Astrocyte of the cerebellum (primary cell): ENCODE measurements at regions not wholly inside any gene's neighbourhood (a gene's known extent, or its start where the extent isn't known, plus 50 kb on each side); places are given as distances from the start of the nearest gene placed in this dataset.

Source experiments
- DNase-seq: peaks from one replicate; pipeline ENCODE4 v3.0.0-alpha.2; 2011; ENCODE audit warnings: low read depth
- H3K4me3 ChIP-seq: 2 replicates; pipeline ENCODE4 v1.5.1; 2011; ENCODE audit warnings: mild to moderate bottlenecking, low read depth, low read length, moderate library complexity
- CTCF ChIP-seq: IDR thresholded peaks from 2 replicates; pipeline ENCODE4 v1.5.1; 2012; ENCODE audit warnings: low read length, low read depth, moderate library complexity, mild to moderate bottlenecking; ENCODE audit errors: missing control alignments
- in situ Hi-C: cut with HindIII; loops from 2 replicates; pipeline ENCODE4 v1.10.0; 2017; ENCODE audit warnings: low sequenced_read_pairs

GRCh38 chr6:170471491-170471890 lies 81.6 kb downstream of the PSMB1 start:
- TF ChIP-seq CTCF: no peak
- no peak for DNase-seq
- no peak overlapping the region for H3K4me3 ChIP-seq
- in situ Hi-C loops: no loop called here

GRCh38 chr6:170470734-170471133 lies 82.4 kb downstream of the PSMB1 start:
- DNase-seq: no peak
- no peak overlapping the region for H3K4me3 ChIP-seq
- in situ Hi-C loops: no loop called here
- TF ChIP-seq CTCF: no peak

- H3K4me3 ChIP-seq: no peak overlapping the region
- no peak for DNase-seq
- in situ Hi-C loops: no loop called here
- no peak for TF ChIP-seq CTCF
Measured at GRCh38 chr6:170464524-170464979, 88.6 kb downstream of the PSMB1 start.

GRCh38 chr6:170464080-170464479 lies 89.0 kb downstream of the PSMB1 start:
- no peak overlapping the region for H3K4me3 ChIP-seq
- in situ Hi-C loops: no loop called here
- TF ChIP-seq CTCF: no peak
- DNase-seq: no peak

GRCh38 chr6:170463101-170463721 lies 89.9 kb downstream of the PSMB1 start:
- no peak overlapping the region for H3K4me3 ChIP-seq
- TF ChIP-seq CTCF: no peak
- DNase-seq: no peak
- in situ Hi-C loops: no loop called here

GRCh38 chr6:170462366-170463020 lies 90.6 kb downstream of the PSMB1 start:
- no peak for TF ChIP-seq CTCF
- DNase-seq: no peak
- no peak overlapping the region for H3K4me3 ChIP-seq
- in situ Hi-C loops: no loop called here
